IgD-negative memory B cell (primary cell): ENCODE measurements at regions not wholly inside any gene's neighbourhood (a gene's known extent, or its start where the extent isn't known, plus 50 kb on each side); places are given as distances from the start of the nearest gene placed in this dataset.
A peak's percentile ranks its signal among the peaks of the same experiment; 100 is the strongest.

Experiments used
- H3K27ac Mint-ChIP-seq, 3 donors: one replicate each; pipeline ENCODE4 v1.8.0; 2020 to 2022; ENCODE audit warnings: mild to moderate bottlenecking in 3 of 3, mixed read lengths in 3 of 3, moderate library complexity in 1 of 3
- H3K27me3 Mint-ChIP-seq: one replicate; pipeline ENCODE4 v1.8.0; 2021; ENCODE audit warnings: mixed read lengths
- H3K36me3 Mint-ChIP-seq: one replicate; pipeline ENCODE4 v1.8.0; 2020; ENCODE audit warnings: mild to moderate bottlenecking, mixed read lengths
- H3K4me1 Mint-ChIP-seq, 3 donors: one replicate each; pipeline ENCODE4 v1.8.0; 2020 to 2022; ENCODE audit warnings: mixed read lengths in 3 of 3, mild to moderate bottlenecking in 1 of 3
- H3K4me3 Mint-ChIP-seq, 4 donors: one replicate each; pipeline ENCODE4 v1.8.0; 2020 to 2022; ENCODE audit warnings: mild to moderate bottlenecking in 4 of 4, mixed read lengths in 4 of 4, moderate library complexity in 3 of 4
- H3K9me3 Mint-ChIP-seq, 3 donors: one replicate each; pipeline ENCODE4 v1.8.0; 2020 to 2021; ENCODE audit warnings: mixed read lengths in 3 of 3, mild to moderate bottlenecking in 1 of 3

GRCh38 chr3:72204452-72204851 lies 419.5 kb upstream of the PROK2 start:
- H3K36me3 Mint-ChIP-seq = peaks cover 4% of the 10 kb centered on the region
- peaks cover 5 to 16% (median 13%) of the 10 kb centered on the region in 3 donors for H3K9me3 Mint-ChIP-seq
- H3K4me3 Mint-ChIP-seq = no peak overlapping the region
- peak overlapping the region in 1 of 3 donors; percentile 26 for H3K27ac Mint-ChIP-seq
- peaks cover 0 to 2% (median 1%) of the 10 kb centered on the region in 3 donors for H3K4me1 Mint-ChIP-seq
- peaks cover 16% of the 10 kb centered on the region for H3K27me3 Mint-ChIP-seq

- peaks cover 4% of the 10 kb centered on the region for H3K36me3 Mint-ChIP-seq
- H3K4me1 Mint-ChIP-seq = peaks cover 0 to 2% (median 1%) of the 10 kb centered on the region in 3 donors
- H3K9me3 Mint-ChIP-seq = peaks cover 7 to 17% (median 13%) of the 10 kb centered on the region in 3 donors
- H3K27ac Mint-ChIP-seq = peak overlapping the region in 1 of 3 donors; percentile 65
- peaks cover 18% of the 10 kb centered on the region for H3K27me3 Mint-ChIP-seq
- H3K4me3 Mint-ChIP-seq = peak overlapping the region in 1 of 4 donors; percentile 23
Observed at GRCh38 chr3:72203613-72204349, 418.8 kb upstream of the PROK2 start.

- peaks cover 4% of the 10 kb centered on the region for H3K36me3 Mint-ChIP-seq
- H3K27me3 Mint-ChIP-seq = peaks cover 18% of the 10 kb centered on the region
- H3K27ac Mint-ChIP-seq = no peak overlapping the region
- H3K4me1 Mint-ChIP-seq = peaks cover 0 to 2% (median 1%) of the 10 kb centered on the region in 3 donors
- H3K9me3 Mint-ChIP-seq = peaks cover 7 to 17% (median 13%) of the 10 kb centered on the region in 3 donors
- H3K4me3 Mint-ChIP-seq = no peak overlapping the region
Observed at GRCh38 chr3:72203105-72203504, 418.2 kb upstream of the PROK2 start.

- Mint-ChIP-seq H3K9me3 (peaks cover 7 to 21% (median 15%) of the 10 kb centered on the region in 3 donors), H3K4me3 (no peak overlapping the region), H3K36me3 (peaks cover 4% of the 10 kb centered on the region), H3K4me1 (peaks cover 0 to 2% (median 1%) of the 10 kb centered on the region in 3 donors), H3K27ac (no peak overlapping the region), H3K27me3 (peaks cover 18% of the 10 kb centered on the region)
Observed at GRCh38 chr3:72200332-72200731, 415.4 kb upstream of the PROK2 start.

GRCh38 chr3:72199530-72199929 lies 414.6 kb upstream of the PROK2 start:
- H3K9me3 Mint-ChIP-seq = peaks cover 7 to 21% (median 15%) of the 10 kb centered on the region in 3 donors
- H3K36me3 Mint-ChIP-seq = peaks cover 4% of the 10 kb centered on the region
- peaks cover 0 to 2% (median 1%) of the 10 kb centered on the region in 3 donors for H3K4me1 Mint-ChIP-seq
- peak overlapping the region in 1 of 3 donors; percentile 61 for H3K27ac Mint-ChIP-seq
- peaks cover 17% of the 10 kb centered on the region for H3K27me3 Mint-ChIP-seq
- H3K4me3 Mint-ChIP-seq = no peak overlapping the region

- peaks cover 0 to 1% (median 0%) of the 10 kb centered on the region in 3 donors for H3K4me1 Mint-ChIP-seq
- H3K4me3 Mint-ChIP-seq = no peak overlapping the region
Observed at GRCh38 chr3:72196377-72196929, 411.5 kb upstream of the PROK2 start.

GRCh38 chr3:72195895-72196294 lies 410.9 kb upstream of the PROK2 start:
- H3K27me3 Mint-ChIP-seq = peaks cover 14% of the 10 kb centered on the region
- peaks cover 0 to 1% (median 0%) of the 10 kb centered on the region in 3 donors for H3K4me1 Mint-ChIP-seq
- H3K36me3 Mint-ChIP-seq = peaks cover under 1% of the 10 kb centered on the region
- peaks cover 5 to 28% (median 15%) of the 10 kb centered on the region in 3 donors for H3K9me3 Mint-ChIP-seq
- no peak overlapping the region for H3K4me3 Mint-ChIP-seq
- H3K27ac Mint-ChIP-seq = no peak overlapping the region

More at GRCh38 chr3:72196377-72196929, 411.5 kb upstream of the PROK2 start:
- H3K36me3 Mint-ChIP-seq = peaks cover 2% of the 10 kb centered on the region
- H3K27me3 Mint-ChIP-seq = peaks cover 14% of the 10 kb centered on the region
- peaks cover 7 to 30% (median 17%) of the 10 kb centered on the region in 3 donors for H3K9me3 Mint-ChIP-seq
- no peak overlapping the region for H3K27ac Mint-ChIP-seq

GRCh38 chr3:72194458-72194857 lies 409.5 kb upstream of the PROK2 start:
- H3K27me3 Mint-ChIP-seq = peaks cover 11% of the 10 kb centered on the region
- H3K4me1 Mint-ChIP-seq = no peaks in the 10 kb centered on the region
- peaks cover 2 to 15% (median 6%) of the 10 kb centered on the region in 3 donors for H3K9me3 Mint-ChIP-seq
- H3K4me3 Mint-ChIP-seq = no peak overlapping the region
- H3K27ac Mint-ChIP-seq = peak overlapping the region in 1 of 3 donors; percentile 4
- H3K36me3 Mint-ChIP-seq = no peaks in the 10 kb centered on the region

- Mint-ChIP-seq H3K4me1 (no peaks in the 10 kb centered on the region), H3K36me3 (no peaks in the 10 kb centered on the region), H3K4me3 (no peak overlapping the region), H3K27ac (peak overlapping the region in 1 of 3 donors; percentile 4), H3K9me3 (peaks cover 0 to 13% (median 6%) of the 10 kb centered on the region in 3 donors), H3K27me3 (peaks cover 8% of the 10 kb centered on the region)
Observed at GRCh38 chr3:72193771-72194430, 409.0 kb upstream of the PROK2 start.

- H3K4me1 Mint-ChIP-seq = peaks cover 0 to 3% (median 0%) of the 10 kb centered on the region in 3 donors
- no peaks in the 10 kb centered on the region for H3K36me3 Mint-ChIP-seq
- H3K27ac Mint-ChIP-seq = no peak overlapping the region
- H3K9me3 Mint-ChIP-seq = peaks cover 0 to 13% (median 3%) of the 10 kb centered on the region in 3 donors
- peaks cover 8% of the 10 kb centered on the region for H3K27me3 Mint-ChIP-seq
- H3K4me3 Mint-ChIP-seq = no peak overlapping the region
Observed at GRCh38 chr3:72192572-72192971, 407.6 kb upstream of the PROK2 start.

GRCh38 chr3:72191209-72191960 lies 406.4 kb upstream of the PROK2 start:
- H3K27me3 Mint-ChIP-seq = peaks cover 18% of the 10 kb centered on the region
- H3K27ac Mint-ChIP-seq = no peak overlapping the region
- no peaks in the 10 kb centered on the region for H3K36me3 Mint-ChIP-seq
- peaks cover 2 to 3% (median 2%) of the 10 kb centered on the region in 3 donors for H3K4me1 Mint-ChIP-seq
- H3K4me3 Mint-ChIP-seq = no peak overlapping the region
- H3K9me3 Mint-ChIP-seq = peaks cover 0 to 13% (median 3%) of the 10 kb centered on the region in 3 donors

- peaks cover 0 to 9% (median 3%) of the 10 kb centered on the region in 3 donors for H3K9me3 Mint-ChIP-seq
- H3K4me3 Mint-ChIP-seq = no peak overlapping the region
- no peak overlapping the region for H3K27ac Mint-ChIP-seq
- peaks cover 22% of the 10 kb centered on the region for H3K27me3 Mint-ChIP-seq
- H3K4me1 Mint-ChIP-seq = peaks cover 5 to 13% (median 10%) of the 10 kb centered on the region in 3 donors
- H3K36me3 Mint-ChIP-seq = no peaks in the 10 kb centered on the region
Observed at GRCh38 chr3:72190050-72190449, 405.1 kb upstream of the PROK2 start.

- H3K9me3 Mint-ChIP-seq = peaks cover 0 to 9% (median 5%) of the 10 kb centered on the region in 3 donors
- H3K4me1 Mint-ChIP-seq = peaks cover 8 to 13% (median 13%) of the 10 kb centered on the region in 3 donors
- H3K4me3 Mint-ChIP-seq = no peak overlapping the region
- peaks cover 26% of the 10 kb centered on the region for H3K27me3 Mint-ChIP-seq
- H3K36me3 Mint-ChIP-seq = no peaks in the 10 kb centered on the region
- H3K27ac Mint-ChIP-seq = no peak overlapping the region
Observed at GRCh38 chr3:72189339-72189738, 404.4 kb upstream of the PROK2 start.

- H3K4me3 Mint-ChIP-seq = no peak overlapping the region
- H3K9me3 Mint-ChIP-seq = peaks cover 0 to 9% (median 6%) of the 10 kb centered on the region in 3 donors
- no peaks in the 10 kb centered on the region for H3K36me3 Mint-ChIP-seq
- peaks cover 21% of the 10 kb centered on the region for H3K27me3 Mint-ChIP-seq
- H3K27ac Mint-ChIP-seq = no peak overlapping the region
- H3K4me1 Mint-ChIP-seq = peaks cover 8 to 13% (median 13%) of the 10 kb centered on the region in 3 donors
Observed at GRCh38 chr3:72188536-72188935, 403.6 kb upstream of the PROK2 start.
